K562 (cell line): ENCODE measurements at regions not wholly inside any gene's neighbourhood (a gene's known extent, or its start where the extent isn't known, plus 50 kb on each side); places are given as distances from the start of the nearest gene placed in this dataset.

Experiments
- ATAC-seq: fragments of 200-7000 bp; cut with Tn5 transposase; 3 replicates; pipeline ENCODE4 v1.9.1; 2020; ENCODE audit warnings: moderate library complexity
- BruUV-seq: library from RNA; stranded (reverse); fragments of 400-500 nt; replicated peaks from 2 replicates; lab custom pipeline; 2021; lab: Mats Ljungman, UMichigan
- CTCF ChIA-PET: fragments of 300-600 bp; formaldehyde crosslinking; extraction: SDS; loops from one replicate; lab custom pipeline; 2021; ENCODE audit warnings: low intra/inter-chr PET ratio; lab: Yijun Ruan, JAX
- POLR2A ChIA-PET: fragments of 300-600, 350-650 bp; sonication (Branson Sonifier 250); formaldehyde crosslinking; extraction: SDS; loops from one replicate; lab custom pipeline; 2021; ENCODE audit warnings: antibody characterized with exemption, inconsistent platforms; lab: Yijun Ruan, JAX
- DNase-seq, 4 experiments: peaks; one replicate each; pipeline versions ENCODE4 v3.0.0 to v3.0.0-alpha.2; 2011 to 2018; ENCODE audit warnings: low spot score in 3 of 4, mixed read lengths in 3 of 4; ENCODE audit errors: extremely low read depth in 1 of 4
- FAIRE-seq: peaks from 2 replicates; lab custom pipeline; 2011; peaks lifted over from hg19 to GRCh38; lab: Jason Lieb, UNC
- H2AFZ ChIP-seq: 2 replicates; pipeline ENCODE4 v1.6.0; 2011; ENCODE audit warnings: low read depth, low read length, control low read depth, inconsistent platforms
- H3K27ac ChIP-seq: fragments of 200-600 bp; 3 replicates; pipeline ENCODE4 v1.8.0; 2011; ENCODE audit warnings: low read depth, mild to moderate bottlenecking, control low read depth, inconsistent platforms, low read length, moderate library complexity, mixed read lengths; ENCODE audit errors: extremely low read depth
- H3K27me3 ChIP-seq, 2 experiments: fragments of 300-600 bp in 1 of 2; 2 replicates in 1 of 2; 3 replicates in 1 of 2; pipeline versions ENCODE4 v1.6.0 to v1.8.0; 2011; ENCODE audit warnings: inconsistent platforms in 2 of 2, low read length in 2 of 2, mild to moderate bottlenecking in 1 of 2, mixed read lengths in 1 of 2, moderate library complexity in 1 of 2; ENCODE audit not compliant: control insufficient read depth in 2 of 2, insufficient read depth in 2 of 2
- H3K36me3 ChIP-seq: fragments of 300-600 bp; 3 replicates; pipeline ENCODE4 v1.8.0; 2011; ENCODE audit warnings: mild to moderate bottlenecking, low read length, inconsistent platforms; ENCODE audit not compliant: control insufficient read depth, insufficient read depth
- H3K4me1 ChIP-seq, 2 experiments: fragments of 200-600 bp in 1 of 2; replicated peaks in 1 of 2; 2 replicates in 1 of 2; 3 replicates in 1 of 2; pipeline versions ENCODE4 v1.5.1 to v1.8.0; 2011; ENCODE audit warnings: inconsistent platforms in 2 of 2, low read length in 2 of 2, mild to moderate bottlenecking in 1 of 2, mixed read lengths in 1 of 2, moderate library complexity in 1 of 2; ENCODE audit not compliant: control insufficient read depth in 2 of 2, insufficient read depth in 2 of 2
- H3K4me2 ChIP-seq: 2 replicates; pipeline ENCODE4 v1.6.1; 2011; ENCODE audit warnings: low read length, control low read depth, inconsistent platforms, mixed read lengths; ENCODE audit not compliant: insufficient read depth
- H3K4me3 ChIP-seq: fragments of 200-600 bp; sonication (generic), shearing (Covaris generic); 2 replicates; pipeline ENCODE4 v1.5.1; 2016; ENCODE audit warnings: control low read depth, inconsistent platforms
- H3K79me2 ChIP-seq: fragments of 200-600 bp; 3 replicates; pipeline ENCODE4 v1.8.0; 2011; ENCODE audit warnings: low read length, inconsistent platforms; ENCODE audit not compliant: control insufficient read depth, insufficient read depth
- H3K9ac ChIP-seq, 2 experiments: 2 replicates each; pipeline versions ENCODE4 v1.6.0 to v1.6.1; 2011; ENCODE audit warnings: low read depth in 2 of 2, low read length in 2 of 2, control low read depth in 1 of 2, inconsistent platforms in 1 of 2, mild to moderate bottlenecking in 1 of 2, mixed read lengths in 1 of 2; ENCODE audit not compliant: insufficient read depth in 1 of 2
- H3K9me1 ChIP-seq: one replicate; pipeline ENCODE4 v1.6.0; 2011; ENCODE audit warnings: inconsistent platforms, mild to moderate bottlenecking, low read length, moderate library complexity; ENCODE audit not compliant: control insufficient read depth, insufficient read depth
- H3K9me3 ChIP-seq: replicated peaks from 2 replicates; pipeline ENCODE4 v1.5.1; 2011; ENCODE audit warnings: low read depth, low read length, inconsistent platforms; ENCODE audit not compliant: control insufficient read depth, insufficient read depth
- H4K20me1 ChIP-seq: replicated peaks from 2 replicates; pipeline ENCODE4 v1.6.1; 2011; ENCODE audit warnings: low read length, inconsistent platforms, mixed read lengths; ENCODE audit not compliant: control insufficient read depth, insufficient read depth
- ADNP ChIP-seq: fragments of 200-800 bp; sonication (Bioruptor generic); IDR thresholded peaks from 2 replicates; pipeline ENCODE4 v1.6.1; 2016; ENCODE audit warnings: missing genetic modification characterization, missing compliant biosample characterization
- ATF2 ChIP-seq: sonication (generic); formaldehyde crosslinking; IDR thresholded peaks from 2 replicates; pipeline ENCODE4 v1.8.1; 2022; ENCODE audit warnings: missing genetic modification reagents
- ATF3 ChIP-seq, 2 experiments: fragments of 450-650 bp in 1 of 2; sonication (generic) in 1 of 2; formaldehyde crosslinking in 1 of 2; IDR thresholded peaks in 1 of 2; conservative IDR thresholded peaks in 1 of 2; 2 replicates each; pipeline versions ENCODE4 v1.6.1 to v1.8.1; 2016 to 2023; ENCODE audit warnings: mild to moderate bottlenecking in 2 of 2, moderate library complexity in 2 of 2, inconsistent platforms in 1 of 2, missing genetic modification reagents in 1 of 2
- BCL6 ChIP-seq: fragments of 250-450 bp; sonication (Bioruptor Pico); IDR thresholded peaks from 2 replicates; pipeline ENCODE4 v1.4.0; 2020
- DEAF1 ChIP-seq: fragments of 450-650 bp; formaldehyde crosslinking; IDR thresholded peaks from 2 replicates; pipeline ENCODE4 v1.4.0; 2020; ENCODE audit warnings: mild to moderate bottlenecking, moderate library complexity
- DNMT1 ChIP-seq: fragments of 450-650 bp; IDR thresholded peaks from 2 replicates; pipeline ENCODE4 v1.6.1; 2016; ENCODE audit warnings: antibody characterized with exemption, mild to moderate bottlenecking
- FOXK2 ChIP-seq, 2 experiments: fragments of 450-650 bp; IDR thresholded peaks in 1 of 2; conservative IDR thresholded peaks in 1 of 2; 2 replicates each; pipeline ENCODE4 v1.6.1; 2016; ENCODE audit warnings: low read depth in 2 of 2, mild to moderate bottlenecking in 1 of 2
- MED1 ChIP-seq: sonication (generic); formaldehyde crosslinking; IDR thresholded peaks from 2 replicates; pipeline ENCODE4 v1.8.1; 2023; ENCODE audit warnings: missing genetic modification reagents, borderline replicate concordance
- PTTG1 ChIP-seq: fragments of 450-650 bp; IDR thresholded peaks from 2 replicates; pipeline ENCODE4 v1.6.1; 2016; ENCODE audit warnings: low read depth, mild to moderate bottlenecking, missing genetic modification characterization, missing compliant biosample characterization
- ZBTB17 ChIP-seq: fragments of 450-650 bp; formaldehyde crosslinking; IDR thresholded peaks from 2 replicates; pipeline ENCODE4 v1.4.0; 2020; ENCODE audit warnings: mild to moderate bottlenecking
- ZNF449 ChIP-seq: fragments of 250-450 bp; sonication (Bioruptor Pico); IDR thresholded peaks from 2 replicates; pipeline ENCODE4 v1.8.0; 2022; ENCODE audit warnings: moderate library complexity, mild to moderate bottlenecking, inconsistent platforms
- ZNF512 ChIP-seq: IDR thresholded peaks from 2 replicates; pipeline ENCODE4 v1.6.1; 2016; ENCODE audit warnings: missing genetic modification characterization, missing compliant biosample characterization
- ZNF584 ChIP-seq: fragments of 200-800 bp; sonication (Bioruptor generic); IDR thresholded peaks from 2 replicates; pipeline ENCODE4 v1.6.1; 2016; ENCODE audit warnings: low read depth, mild to moderate bottlenecking, missing genetic modification characterization, missing compliant biosample characterization
- WGBS: fragments of 100-300 bp; shearing (Covaris generic); methylation state at CpG from one replicate; pipeline ENCODE4 v1.1.6; 2016; ENCODE audit warnings: low coverage, mixed read lengths; ENCODE audit not compliant: insufficient coverage; ENCODE audit errors: missing lambda C conversion rate; 5-methylcytosine and 5-hydroxymethylcytosine counted together
- in situ Hi-C: fragments of 300-500 bp; cut with MboI; formaldehyde crosslinking; loops from 4 replicates; pipeline ENCODE4 v1.15.0; 2018; ENCODE audit warnings: inconsistent platforms, mixed read lengths
- intact Hi-C: fragments of 100-400 bp; cut with micrococcal nuclease; formaldehyde crosslinking; loops from 2 replicates; pipeline ENCODE4 v1.14.2; 2022

- no peak for TF ChIP-seq ZNF512
- no peak for TF ChIP-seq BCL6
- no peak for TF ChIP-seq PTTG1 (tag)
- TF ChIP-seq, all 486 proteins: peak for 0
Measured at GRCh38 chr22:47788461-47788860, 1026.0 kb downstream of the TBC1D22A start (continued).

GRCh38 chr22:47787501-47788227, 1025.2 kb downstream of the TBC1D22A start:
- H3K27ac ChIP-seq = no peak overlapping the region
- H3K4me2 ChIP-seq = no peak overlapping the region
- H3K36me3 ChIP-seq = no peaks in the 10 kb centered on the region
- no peak overlapping the region for H2AFZ ChIP-seq
- no peak for DNase-seq
- H3K79me2 ChIP-seq = no peaks in the 10 kb centered on the region
- no peak for FAIRE-seq
- no peaks in the 10 kb centered on the region for H3K27me3 ChIP-seq
- H3K4me3 ChIP-seq = no peak overlapping the region
- H3K4me1 ChIP-seq = no peaks in the 10 kb centered on the region
- in situ Hi-C loops (no loop called here), intact Hi-C loops (no loop called here)
- H3K9me1 ChIP-seq = no peaks in the 10 kb centered on the region
- ChIA-PET CTCF (no interaction called here), POLR2A (interaction anchor here (0.6 to 1.7 kb wide), 2 partner anchors 8 to 10 kb away, joined by 5 to 6 read pairs; no protein-coding TSS in a partner anchor)
- BruUV-seq = no TSS peak
- 87% methylated on average over 6 of the region's 10 CpGs for WGBS
- no peaks in the 10 kb centered on the region for H4K20me1 ChIP-seq
- no peak overlapping the region for H3K9ac ChIP-seq
- ATAC-seq = no peak
- peaks cover 3% of the 10 kb centered on the region; the same call in 1 of the 2 replicates for H3K9me3 ChIP-seq
- TF ChIP-seq MED1 (CRISPR knock-in tag) (no peak), ATF3 (IDR thresholded peaks at IDR 0.05) (no peak), ATF3 (CRISPR knock-in tag; conservative IDR thresholded peaks at IDR 0.05) (no peak), ZNF584 (CRISPR knock-in tag) (no peak), ZBTB17 (CRISPR knock-in tag) (no peak), FOXK2 (conservative IDR thresholded peaks at IDR 0.05 in 1 of 2, IDR thresholded peaks at IDR 0.05 in 1 of 2; ENCODE audit: low read depth in 2 of 2) (no peak), DEAF1 (CRISPR knock-in tag) (no peak), ATF2 (CRISPR knock-in tag) (no peak), DNMT1 (no peak), ZNF449 (CRISPR knock-in tag) (no peak), ADNP (tag) (no peak)
